Stimulated activated naive CD8-positive, alpha-beta T cell treated with anti-CD3 and anti-CD28 coated beads, Interleukin-15, amount 100 ng/mL, for 72 hours (primary cell): ENCODE measurements at regions not wholly inside any gene's neighbourhood (a gene's known extent, or its start where the extent isn't known, plus 50 kb on each side); places are given as distances from the start of the nearest gene placed in this dataset.
"Not testable (repeated sequence)": the region's sequence is repeated elsewhere in the genome, so short reads cannot be mapped to it uniquely, and the experiment has no call there.

Experiments
- ATAC-seq: fragments of 150-1000 bp; cut with Tn5 transposase; 2 replicates; pipeline ENCODE4 v1.10.0; 2021; ENCODE audit warnings: mild to moderate bottlenecking, moderate library complexity
- DNase-seq, 2 donors: peaks; one replicate each; pipeline ENCODE4 v3.0.0; 2021 to 2022
- H3K27ac Mint-ChIP-seq, 2 donors: one replicate each; pipeline ENCODE4 v1.8.0; 2022; ENCODE audit warnings: mild to moderate bottlenecking in 2 of 2, mixed read lengths in 2 of 2, moderate library complexity in 2 of 2
- H3K27me3 Mint-ChIP-seq: one replicate; pipeline ENCODE4 v1.8.0; 2022; ENCODE audit warnings: mixed read lengths
- H3K4me1 Mint-ChIP-seq: one replicate; pipeline ENCODE4 v1.8.0; 2022; ENCODE audit warnings: mild to moderate bottlenecking, mixed read lengths
- H3K4me3 Mint-ChIP-seq, 2 donors: one replicate each; pipeline ENCODE4 v1.8.0; 2022; ENCODE audit warnings: mild to moderate bottlenecking in 2 of 2, mixed read lengths in 2 of 2, moderate library complexity in 1 of 2
- H3K9me3 Mint-ChIP-seq, 2 donors: one replicate each; pipeline ENCODE4 v1.8.0; 2022; ENCODE audit warnings: mixed read lengths in 2 of 2

DNA sequence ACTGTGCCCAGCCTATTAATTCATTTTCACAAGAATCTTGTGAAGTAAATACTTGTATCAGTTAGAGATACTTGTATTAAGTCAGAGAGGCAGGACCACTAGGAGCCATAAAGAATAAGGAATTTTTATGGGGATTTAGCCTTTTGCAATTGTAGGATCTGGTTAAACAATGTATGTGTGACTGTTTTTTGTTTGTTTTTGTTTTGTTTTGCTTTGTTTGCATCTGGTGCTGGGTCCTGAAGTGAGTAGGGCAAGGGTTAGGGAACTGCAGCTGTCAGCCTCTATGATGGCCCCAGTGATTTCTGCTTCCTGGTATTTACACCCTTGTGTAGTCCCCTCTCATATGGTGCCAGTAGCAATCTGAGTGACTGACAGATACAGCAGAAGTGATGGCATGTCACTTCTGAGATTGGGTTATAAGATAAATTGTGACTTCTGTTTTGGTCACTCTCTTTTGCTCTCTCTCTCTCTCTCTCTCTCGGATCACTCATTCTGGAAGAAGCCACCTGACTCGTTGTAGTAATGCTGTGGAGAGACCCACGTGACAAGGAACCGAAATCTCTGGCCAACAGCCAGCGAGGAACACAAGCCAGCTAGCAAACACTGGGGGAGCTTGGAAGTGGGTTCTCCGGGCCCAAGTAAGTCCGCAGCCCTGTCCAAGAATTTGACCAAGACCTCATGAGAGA, 96.2 kb upstream of the MARK1 start:
- Mint-ChIP-seq H3K9me3 (no peaks in the 10 kb centered on the region), H3K27me3 (peaks cover 47% of the 10 kb centered on the region), H3K27ac (peak overlapping the region in 1 of 2 donors; percentile 55), H3K4me3 (no peak overlapping the region), H3K4me1 (no peaks in the 10 kb centered on the region)
- ATAC-seq (no peak), DNase-seq (no peak)

DNA sequence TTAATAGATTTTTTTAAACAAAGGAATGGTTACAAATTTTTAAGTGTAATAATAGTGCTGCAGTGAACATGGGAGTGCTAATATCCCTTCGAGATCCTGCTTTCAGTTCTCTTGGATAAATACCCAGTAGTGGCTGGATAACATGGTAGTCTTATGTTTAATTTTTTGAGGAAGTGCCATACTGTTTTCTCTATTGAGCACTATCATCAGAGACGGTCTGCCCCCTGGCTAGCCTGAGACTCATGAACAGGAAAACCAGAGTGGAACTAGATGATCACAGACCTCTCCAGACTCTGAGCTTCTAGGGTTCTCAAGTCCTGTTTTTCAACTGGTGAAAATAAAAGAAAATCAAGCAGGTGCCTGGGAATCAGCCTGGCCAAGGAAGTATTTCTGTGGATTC, 97.3 kb upstream of the MARK1 start:
- Mint-ChIP-seq H3K9me3 (no peaks in the 10 kb centered on the region), H3K4me3 (no peak overlapping the region), H3K4me1 (no peaks in the 10 kb centered on the region), H3K27ac (no peak overlapping the region), H3K27me3 (peaks cover 43% of the 10 kb centered on the region)
- ATAC-seq (no peak), DNase-seq (no peak)

DNA sequence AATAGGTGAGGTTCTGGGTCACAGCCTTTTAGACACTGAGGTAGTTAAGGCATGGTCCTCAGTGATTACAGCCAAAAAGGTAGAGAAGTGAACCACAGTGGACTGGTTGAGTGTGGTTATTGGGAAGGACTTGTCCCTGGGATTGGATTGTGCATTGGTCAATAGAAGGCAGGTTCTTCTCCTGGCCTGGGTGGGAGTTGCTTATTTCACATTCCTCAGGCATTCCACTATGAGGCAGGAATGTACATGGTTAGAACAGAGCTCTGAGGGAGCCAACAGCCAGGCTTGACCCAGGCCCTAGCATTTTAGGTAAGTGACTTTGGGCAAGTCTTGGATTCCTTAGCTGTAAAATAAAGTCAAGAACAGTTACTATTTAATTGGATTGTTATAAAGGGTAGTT, 97.9 kb upstream of the MARK1 start:
- no peaks in the 10 kb centered on the region for H3K4me1 Mint-ChIP-seq
- ATAC-seq (no peak), DNase-seq (no peak)
- H3K4me3 Mint-ChIP-seq = no peak overlapping the region
- H3K27ac Mint-ChIP-seq = no peak overlapping the region
- H3K27me3 Mint-ChIP-seq = peaks cover 38% of the 10 kb centered on the region
- peaks cover 0 to 1% of the 10 kb centered on the region in 2 donors for H3K9me3 Mint-ChIP-seq

DNA sequence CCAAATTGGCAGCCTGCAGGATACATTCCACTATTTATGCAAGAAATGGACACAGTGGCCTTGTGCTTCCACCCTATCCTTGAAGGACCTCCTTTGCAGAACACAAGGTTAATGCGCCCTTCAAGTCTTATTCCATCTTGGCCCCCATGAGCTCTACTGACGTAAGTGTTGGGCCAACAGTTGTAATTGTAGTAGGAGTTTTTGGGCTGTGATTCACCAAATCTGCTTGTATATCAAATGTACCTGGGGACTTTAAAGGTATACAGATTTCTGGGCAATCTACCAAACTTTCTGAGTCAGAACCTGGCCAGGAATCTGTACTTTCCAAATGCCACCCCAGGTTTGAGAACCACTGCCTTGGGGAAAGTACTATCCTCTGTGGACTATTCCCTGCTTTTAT, 100.9 kb upstream of the MARK1 start:
- Mint-ChIP-seq H3K4me1 (no peaks in the 10 kb centered on the region), H3K4me3 (no peak overlapping the region), H3K27me3 (peaks cover 28% of the 10 kb centered on the region), H3K27ac (no peak overlapping the region), H3K9me3 (peaks cover 4 to 8% of the 10 kb centered on the region in 2 donors)
- ATAC-seq (no peak), DNase-seq (no peak)

DNA sequence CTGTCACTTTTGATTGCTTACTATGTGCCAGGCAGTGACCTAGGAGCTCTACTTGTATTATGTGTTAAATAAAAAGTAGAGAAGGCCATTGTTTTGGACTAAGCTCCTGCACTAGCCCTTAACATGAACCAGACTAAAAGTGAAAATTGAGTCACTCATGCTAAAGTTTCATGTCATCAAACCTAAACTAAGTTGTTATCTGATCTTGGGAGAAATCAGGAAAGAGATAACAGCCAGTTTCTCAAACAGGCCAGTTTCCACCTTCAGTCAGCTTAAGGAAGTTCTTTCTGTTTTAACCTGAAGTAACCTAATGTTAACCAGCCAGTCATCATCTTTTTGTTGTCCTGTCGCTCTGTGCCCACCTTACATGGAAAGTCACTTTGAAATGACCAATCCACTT, 102.1 kb upstream of the MARK1 start:
- Mint-ChIP-seq H3K4me3 (no peak overlapping the region), H3K9me3 (peaks cover 4 to 8% of the 10 kb centered on the region in 2 donors), H3K27ac (no peak overlapping the region), H3K4me1 (no peaks in the 10 kb centered on the region), H3K27me3 (peaks cover 28% of the 10 kb centered on the region)
- DNase-seq = no peak
- no peak for ATAC-seq

DNA sequence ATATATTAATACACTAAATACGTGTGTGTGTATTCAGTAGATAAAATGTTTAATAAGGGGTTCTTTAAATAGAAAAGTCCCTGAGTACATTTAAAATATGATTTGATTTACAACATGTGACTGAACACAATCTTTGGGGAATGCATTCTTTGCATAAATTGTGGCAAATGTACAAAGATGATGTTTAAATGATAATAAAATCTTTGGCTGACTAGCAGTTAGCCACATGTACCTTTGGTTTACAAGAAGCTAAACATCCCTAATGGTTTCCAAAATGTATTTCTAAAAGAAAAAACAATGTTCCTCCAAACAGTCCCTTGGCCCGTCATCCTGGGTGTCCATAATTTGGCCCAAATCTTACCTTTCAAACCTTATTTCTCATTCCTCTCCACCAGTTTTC, 106.4 kb upstream of the MARK1 start:
- ATAC-seq = no peak
- peaks cover 8% of the 10 kb centered on the region for H3K27me3 Mint-ChIP-seq
- no peak for DNase-seq
- H3K4me3 Mint-ChIP-seq = no peak overlapping the region
- H3K27ac Mint-ChIP-seq = no peak overlapping the region
- H3K4me1 Mint-ChIP-seq = no peaks in the 10 kb centered on the region
- peaks cover 4 to 8% of the 10 kb centered on the region in 2 donors for H3K9me3 Mint-ChIP-seq

DNA sequence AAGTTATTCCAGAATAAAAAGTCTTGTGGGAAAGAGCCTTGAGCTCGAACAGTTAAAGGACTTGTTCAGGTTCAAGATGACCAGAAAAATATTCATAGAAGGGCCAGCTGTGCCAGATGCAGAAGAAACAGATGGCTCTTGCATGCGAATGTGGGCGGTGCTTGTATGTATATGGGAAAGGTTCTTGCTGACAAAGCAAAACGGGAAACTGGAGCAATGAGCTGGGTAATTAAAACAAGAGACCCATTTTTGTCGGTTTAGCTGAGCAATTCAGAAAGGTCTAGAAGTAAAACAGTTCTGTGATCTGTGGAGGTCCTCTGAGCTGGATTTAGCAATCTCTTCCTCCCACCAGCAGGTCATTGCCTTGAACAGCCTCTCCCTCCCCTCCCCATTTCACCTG, 107.2 kb upstream of the MARK1 start:
- H3K27ac Mint-ChIP-seq = no peak overlapping the region
- ATAC-seq (no peak), DNase-seq (no peak)
- H3K27me3 Mint-ChIP-seq = peaks cover 8% of the 10 kb centered on the region
- peaks cover 4 to 8% of the 10 kb centered on the region in 2 donors for H3K9me3 Mint-ChIP-seq
- no peak overlapping the region for H3K4me3 Mint-ChIP-seq
- no peaks in the 10 kb centered on the region for H3K4me1 Mint-ChIP-seq

DNA sequence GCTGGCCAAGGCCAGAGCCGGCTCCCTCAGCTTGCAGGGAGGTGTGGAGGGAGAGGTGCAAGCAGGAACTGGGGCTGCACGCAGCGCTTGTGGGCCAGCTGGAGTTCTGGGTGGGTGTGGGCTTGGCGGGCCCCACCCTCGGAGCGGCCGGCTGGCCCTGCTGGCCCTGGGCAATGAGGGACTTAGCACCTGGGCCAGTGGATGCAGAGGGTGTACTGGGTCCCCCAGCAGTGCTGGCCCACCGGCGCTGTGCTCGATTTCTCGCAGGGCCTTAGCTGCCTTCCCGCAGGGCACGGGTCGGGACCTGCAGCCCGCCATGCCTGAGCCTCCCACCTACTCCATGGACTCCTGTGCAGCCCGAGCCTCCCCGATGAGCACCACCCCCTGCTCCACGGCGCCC, 115.6 kb upstream of the MARK1 start:
- H3K4me1 Mint-ChIP-seq, ATAC-seq, H3K27ac Mint-ChIP-seq, H3K4me3 Mint-ChIP-seq, DNase-seq, H3K9me3 Mint-ChIP-seq: not testable (repeated sequence)
- peaks cover 14% of the 10 kb centered on the region for H3K27me3 Mint-ChIP-seq

DNA sequence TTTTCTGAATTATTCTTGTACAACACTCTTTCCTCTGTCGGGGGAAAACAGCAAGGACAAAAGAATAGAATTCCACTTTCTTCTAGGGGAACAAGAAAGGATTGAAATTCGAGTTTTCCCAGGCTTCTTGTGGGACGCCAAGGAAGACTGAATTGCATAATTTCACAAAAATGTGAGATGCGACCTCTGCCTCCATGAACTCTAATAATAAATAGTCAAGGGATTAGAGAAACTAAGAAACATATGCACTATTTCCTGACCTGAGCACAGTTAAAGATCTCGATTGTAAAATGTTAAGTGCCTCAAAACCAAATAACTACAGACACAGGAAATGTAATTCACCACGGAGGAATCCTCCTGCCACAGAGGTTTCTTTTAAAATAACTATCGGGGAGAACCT, 117.3 kb upstream of the MARK1 start:
- H3K9me3 Mint-ChIP-seq = no peaks in the 10 kb centered on the region
- DNase-seq (no peak), ATAC-seq (no peak)
- no peak overlapping the region for H3K27ac Mint-ChIP-seq
- H3K4me3 Mint-ChIP-seq = no peak overlapping the region
- H3K27me3 Mint-ChIP-seq = peaks cover 27% of the 10 kb centered on the region
- H3K4me1 Mint-ChIP-seq = no peaks in the 10 kb centered on the region

DNA sequence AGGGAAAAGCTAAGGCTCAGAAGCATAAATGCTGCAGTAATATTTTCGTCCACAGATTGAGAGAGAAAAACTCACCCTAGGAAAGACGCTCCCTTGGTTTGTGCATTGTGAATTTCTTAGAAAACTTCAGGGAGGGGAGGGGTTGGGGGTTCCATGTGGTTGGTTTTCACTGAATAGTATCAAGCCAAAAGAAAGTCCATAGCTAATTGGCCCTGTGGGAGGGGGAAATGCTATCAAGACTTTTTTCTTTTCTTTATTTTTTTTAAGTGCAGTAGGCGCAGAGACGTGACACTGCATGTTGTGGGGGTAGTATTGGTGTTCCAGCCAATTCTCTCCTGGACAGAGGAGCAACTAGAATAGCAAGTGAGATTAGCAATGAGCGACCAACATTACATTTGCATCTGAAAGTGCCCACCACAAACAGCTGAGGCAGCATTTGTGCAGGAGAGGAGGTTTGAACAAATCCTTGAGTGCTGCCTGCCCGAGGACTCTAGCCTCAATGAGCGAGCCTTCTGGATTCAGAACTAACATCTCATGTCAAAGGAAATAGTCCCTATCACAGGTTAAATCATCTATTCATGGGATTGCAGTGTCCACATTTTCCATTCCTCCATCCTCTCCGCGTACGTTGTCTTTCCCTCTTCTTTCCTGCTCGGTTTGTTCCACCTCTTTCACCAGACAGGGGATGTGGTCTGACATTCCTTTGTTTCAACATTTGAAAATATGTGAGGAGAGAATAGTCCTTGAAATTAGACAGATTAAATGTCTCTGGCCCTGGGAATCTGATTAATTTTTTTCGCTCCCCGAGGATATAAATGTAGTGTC, 118.0 kb upstream of the MARK1 start:
- ATAC-seq = no peak

DNA sequence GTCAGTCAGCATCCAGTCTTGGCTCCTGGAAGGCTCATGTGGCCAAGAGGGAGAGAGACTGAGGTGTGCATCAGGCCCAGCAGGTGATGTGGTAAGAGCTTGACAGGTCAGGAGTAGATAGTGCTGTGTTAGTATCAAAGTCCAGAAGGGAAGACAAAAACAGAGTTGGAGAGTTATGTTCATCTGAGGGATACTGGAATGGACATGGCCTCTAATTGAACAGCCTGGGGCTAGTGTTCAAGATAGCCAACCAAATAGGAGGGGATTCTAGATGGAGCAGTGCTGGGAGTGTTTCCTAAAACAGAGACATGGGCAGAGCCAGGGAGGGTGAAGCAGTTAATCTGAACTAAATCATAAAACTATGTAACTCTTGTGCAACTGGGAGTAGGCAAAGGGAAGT, 120.7 kb upstream of the MARK1 start:
- no peaks in the 10 kb centered on the region for H3K4me1 Mint-ChIP-seq
- no peak overlapping the region for H3K4me3 Mint-ChIP-seq
- peaks cover 57% of the 10 kb centered on the region for H3K27me3 Mint-ChIP-seq
- H3K9me3 Mint-ChIP-seq = no peaks in the 10 kb centered on the region
- ATAC-seq (no peak), DNase-seq (no peak)
- no peak overlapping the region for H3K27ac Mint-ChIP-seq

More for the DNA sequence above, 118.0 kb upstream of the MARK1 start:
- Mint-ChIP-seq H3K4me3 (no peak overlapping the region), H3K27ac (no peak overlapping the region), H3K9me3 (no peaks in the 10 kb centered on the region), H3K27me3 (peaks cover 33% of the 10 kb centered on the region), H3K4me1 (no peaks in the 10 kb centered on the region)
- DNase-seq = no peak

DNA sequence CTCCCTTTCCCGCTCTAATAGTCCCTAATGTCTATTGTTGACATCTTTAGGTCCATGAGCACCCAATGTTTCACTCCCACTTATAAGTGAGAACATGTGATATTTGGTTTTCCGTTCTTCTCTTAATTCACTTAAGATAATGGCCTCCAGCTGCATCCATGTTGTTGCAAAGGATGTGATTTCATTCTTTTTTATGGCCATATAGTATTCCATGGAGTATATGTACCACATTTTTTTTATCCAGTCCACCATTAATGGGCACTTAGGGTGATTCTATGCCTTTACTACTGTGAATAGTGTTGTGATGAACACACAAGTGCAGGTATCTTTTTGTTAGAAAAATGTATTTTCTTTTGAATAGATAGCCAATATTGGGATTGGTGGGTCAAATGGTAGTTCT, 126.0 kb upstream of the RAB3GAP2 start:
- Mint-ChIP-seq H3K9me3 (no peaks in the 10 kb centered on the region), H3K27ac (no peak overlapping the region), H3K27me3 (peaks cover 36% of the 10 kb centered on the region), H3K4me3 (no peak overlapping the region), H3K4me1 (no peaks in the 10 kb centered on the region)
- ATAC-seq (no peak), DNase-seq (no peak)

DNA sequence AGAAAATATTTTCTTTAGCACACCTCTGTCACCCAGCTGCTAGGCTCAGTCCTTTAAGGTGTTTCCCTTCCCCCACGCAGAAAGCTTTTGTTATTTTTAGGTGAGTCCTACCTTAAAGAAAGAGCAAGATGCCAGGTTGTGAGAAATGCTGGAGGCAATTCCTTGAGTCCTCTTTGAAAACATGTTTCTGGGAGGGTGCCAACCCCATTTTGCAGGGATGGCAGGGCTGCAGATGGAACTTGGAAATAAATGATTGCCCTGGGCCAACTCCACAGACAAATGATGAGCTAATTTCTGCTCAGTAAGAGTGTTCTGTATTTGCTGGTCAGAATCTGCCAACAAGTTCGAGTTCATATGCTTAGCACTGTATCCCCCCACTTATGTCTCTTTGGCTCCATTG, 119.2 kb upstream of the RAB3GAP2 start:
- ATAC-seq (no peak), DNase-seq (no peak)
- Mint-ChIP-seq H3K27me3 (peaks cover 15% of the 10 kb centered on the region), H3K27ac (no peak overlapping the region), H3K9me3 (no peaks in the 10 kb centered on the region), H3K4me1 (no peaks in the 10 kb centered on the region), H3K4me3 (no peak overlapping the region)

DNA sequence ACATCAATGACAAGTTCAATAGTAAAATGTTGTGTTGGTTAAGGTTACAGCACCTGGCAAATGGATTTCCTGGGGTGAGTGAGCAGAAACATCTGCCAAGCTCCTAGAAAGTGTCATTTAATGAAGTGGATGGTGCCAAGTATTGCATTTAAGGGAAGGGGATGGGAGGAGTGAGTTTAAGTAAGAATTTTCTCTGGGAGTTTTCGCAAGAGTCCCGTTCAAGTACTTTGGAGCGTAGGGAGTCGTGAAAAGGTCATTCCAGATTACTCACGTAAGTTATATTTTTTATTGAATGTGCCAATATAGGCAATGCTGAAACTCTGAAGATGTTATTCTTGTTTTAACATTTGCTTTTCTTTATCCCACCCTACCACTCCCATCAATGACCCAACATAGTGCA, 117.4 kb upstream of the RAB3GAP2 start:
- H3K9me3 Mint-ChIP-seq = peaks cover 8 to 9% of the 10 kb centered on the region in 2 donors
- H3K4me1 Mint-ChIP-seq = no peaks in the 10 kb centered on the region
- peaks cover 15% of the 10 kb centered on the region for H3K27me3 Mint-ChIP-seq
- ATAC-seq = no peak
- H3K27ac Mint-ChIP-seq = no peak overlapping the region
- no peak overlapping the region for H3K4me3 Mint-ChIP-seq
- no peak for DNase-seq

DNA sequence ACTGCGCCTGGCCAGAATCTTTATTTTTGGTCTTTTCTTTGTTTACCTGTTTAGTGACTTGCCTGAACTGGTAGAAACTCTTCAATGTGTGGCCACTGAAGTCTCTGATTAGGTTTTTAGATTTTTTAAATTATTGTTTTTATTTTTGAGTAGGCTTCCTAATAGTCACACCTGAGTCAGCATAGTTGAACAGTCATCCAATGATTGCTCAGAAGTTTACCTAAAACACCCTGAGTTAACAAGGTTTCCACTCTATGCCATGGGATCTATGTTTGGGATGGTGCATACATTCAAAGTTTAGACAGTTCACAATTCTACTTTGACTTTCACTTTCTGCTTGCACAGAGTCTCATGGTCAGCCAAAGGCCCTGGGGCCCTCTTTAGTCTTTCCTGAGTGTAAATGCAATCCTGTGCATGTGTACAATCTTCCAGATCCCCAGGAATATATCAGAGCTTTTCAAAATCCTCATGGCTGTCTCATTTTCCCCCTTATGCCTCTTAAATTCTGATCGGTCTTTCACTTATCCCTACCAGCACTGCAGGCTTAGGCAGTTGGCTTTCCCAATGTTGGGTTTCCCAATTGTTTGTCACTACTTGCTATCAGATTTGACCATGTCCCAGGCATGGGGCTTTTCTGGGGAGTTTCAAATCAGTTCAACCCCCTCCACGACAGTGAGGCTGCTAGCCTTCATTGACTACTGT, 114.4 kb upstream of the RAB3GAP2 start:
- ATAC-seq (no peak), DNase-seq (no peak)
- no peak overlapping the region for H3K4me3 Mint-ChIP-seq
- H3K27me3 Mint-ChIP-seq = peaks cover 15% of the 10 kb centered on the region
- H3K4me1 Mint-ChIP-seq = no peaks in the 10 kb centered on the region
- H3K9me3 Mint-ChIP-seq = peaks cover 8 to 9% of the 10 kb centered on the region in 2 donors
- H3K27ac Mint-ChIP-seq = no peak overlapping the region

DNA sequence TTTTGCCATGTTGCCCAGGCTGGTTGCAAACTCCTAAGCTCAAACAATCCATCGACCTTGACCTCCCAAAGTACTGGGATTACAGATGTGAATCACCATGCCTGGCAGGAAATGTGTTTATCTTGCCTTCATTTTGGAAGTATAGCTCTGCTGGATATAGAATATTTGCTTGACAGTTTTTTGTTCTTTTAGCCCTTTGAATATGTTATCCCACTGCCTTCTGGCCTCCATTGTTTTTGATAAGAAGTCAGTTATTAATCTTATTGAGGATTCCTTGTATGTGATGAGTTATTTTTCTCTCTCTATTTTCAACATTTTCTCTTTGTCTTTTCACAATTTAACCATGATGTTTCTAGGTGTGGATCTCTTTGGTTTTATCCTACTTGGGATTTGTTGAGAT, 112.9 kb upstream of the RAB3GAP2 start:
- Mint-ChIP-seq H3K9me3 (peaks cover 10 to 11% of the 10 kb centered on the region in 2 donors), H3K4me3 (no peak overlapping the region), H3K4me1 (no peaks in the 10 kb centered on the region), H3K27me3 (peaks cover 9% of the 10 kb centered on the region), H3K27ac (no peak overlapping the region)
- no peak for ATAC-seq
- DNase-seq = no peak
